ENCODE measurements at regions not wholly inside any gene's neighbourhood (a gene's known extent, or its start where the extent isn't known, plus 50 kb on each side); places are given as distances from the start of the nearest gene placed in this dataset.
A peak's percentile ranks its signal among the peaks of the same experiment; 100 is the strongest.

GRCh38 chr15:46795685-46796084, 921.6 kb upstream of the SEMA6D start:
- no peak for FAIRE-seq

GRCh38 chr15:46808834-46809233, 908.5 kb upstream of the SEMA6D start:
- no peak for DNase-seq (ENCODE audit: low spot score)
- no peak for FAIRE-seq

More at GRCh38 chr15:46795685-46796084, 921.6 kb upstream of the SEMA6D start:
- no peak for DNase-seq (ENCODE audit: low spot score)

GRCh38 chr15:46815240-46815639, 902.1 kb upstream of the SEMA6D start:
- no peak for DNase-seq (ENCODE audit: low spot score)
- FAIRE-seq, result no peak

- DNase-seq (ENCODE audit: low spot score) (no peak), FAIRE-seq (no peak)
These were observed 901.5 kb upstream of the SEMA6D start for GRCh38 chr15:46815765-46816164.

GRCh38 chr15:46848704-46849103, 868.6 kb upstream of the SEMA6D start:
- FAIRE-seq, result no peak
- peak; percentile 20 for DNase-seq (ENCODE audit: low spot score)

- no peak for DNase-seq (ENCODE audit: low spot score)
- no peak for FAIRE-seq
These were observed 863.7 kb upstream of the SEMA6D start for GRCh38 chr15:46853600-46853999.

- DNase-seq (ENCODE audit: low spot score) (no peak), FAIRE-seq (no peak)
These were observed 862.7 kb upstream of the SEMA6D start for GRCh38 chr15:46854564-46854963.

- no peak for DNase-seq (ENCODE audit: low spot score)
- FAIRE-seq, result no peak
These were observed 861.9 kb upstream of the SEMA6D start for GRCh38 chr15:46855388-46855787.

- FAIRE-seq (no peak), DNase-seq (ENCODE audit: low spot score) (no peak)
These were observed 860.3 kb upstream of the SEMA6D start for GRCh38 chr15:46856839-46857502.

- FAIRE-seq (no peak), DNase-seq (ENCODE audit: low spot score) (no peak)
These were observed 859.2 kb upstream of the SEMA6D start for GRCh38 chr15:46858150-46858549.

GRCh38 chr15:46861796-46862195, 855.5 kb upstream of the SEMA6D start:
- FAIRE-seq (no peak), DNase-seq (ENCODE audit: low spot score) (no peak)

- DNase-seq (ENCODE audit: low spot score) (no peak), FAIRE-seq (no peak)
These were observed 852.1 kb upstream of the SEMA6D start for GRCh38 chr15:46865155-46865554.

GRCh38 chr15:46872286-46872980, 844.9 kb upstream of the SEMA6D start:
- DNase-seq (ENCODE audit: low spot score) (no peak), FAIRE-seq (no peak)

- no peak for FAIRE-seq
- no peak for DNase-seq (ENCODE audit: low spot score)
These were observed 844.3 kb upstream of the SEMA6D start for GRCh38 chr15:46872981-46873330.

- DNase-seq (ENCODE audit: low spot score) (no peak), FAIRE-seq (no peak)
These were observed 838.1 kb upstream of the SEMA6D start for GRCh38 chr15:46879032-46879770.

- DNase-seq (ENCODE audit: low spot score) (no peak), FAIRE-seq (no peak)
These were observed 836.5 kb upstream of the SEMA6D start for GRCh38 chr15:46880791-46881190.

GRCh38 chr15:46892621-46893160, 824.6 kb upstream of the SEMA6D start:
- DNase-seq (ENCODE audit: low spot score), result no peak
- no peak for FAIRE-seq

GRCh38 chr15:46894644-46895043, 822.7 kb upstream of the SEMA6D start:
- no peak for FAIRE-seq
- DNase-seq (ENCODE audit: low spot score), result no peak

GRCh38 chr15:46897266-46897665, 820.0 kb upstream of the SEMA6D start:
- DNase-seq (ENCODE audit: low spot score) (no peak), FAIRE-seq (no peak)

GRCh38 chr15:46901001-46901400, 816.3 kb upstream of the SEMA6D start:
- DNase-seq (ENCODE audit: low spot score) (no peak), FAIRE-seq (no peak)

GRCh38 chr15:46917721-46918252, 799.5 kb upstream of the SEMA6D start:
- DNase-seq (ENCODE audit: low spot score) (no peak), FAIRE-seq (no peak)
